Neural cell (in vitro differentiated cells): ENCODE measurements at regions not wholly inside any gene's neighbourhood (a gene's known extent, or its start where the extent isn't known, plus 50 kb on each side); places are given as distances from the start of the nearest gene placed in this dataset.

ENCODE experiments used
- H2AFZ ChIP-seq: fragments of 200-600, 300-800 bp; sonication (generic), shearing (Covaris generic); 2 replicates; pipeline ENCODE4 v1.6.0; 2014; ENCODE audit warnings: low read depth, mild to moderate bottlenecking, antibody characterized with exemption, low read length, moderate library complexity
- H3F3A ChIP-seq: fragments of 200-600 bp; shearing (Covaris generic); 2 replicates; pipeline ENCODE4 v1.6.1; 2016; ENCODE audit warnings: mild to moderate bottlenecking, moderate library complexity, mixed read lengths, antibody characterized with exemption, low read length; ENCODE audit not compliant: insufficient read depth, poor library complexity, severe bottlenecking
- H3K27ac ChIP-seq: fragments of 200-600, 300-800 bp; sonication (generic), shearing (Covaris generic); 2 replicates; pipeline ENCODE4 v1.5.1; 2014; ENCODE audit warnings: mild to moderate bottlenecking, low read length, moderate library complexity
- H3K27me3 ChIP-seq: fragments of 300-800, 200-600 bp; sonication (generic), shearing (Covaris generic); 2 replicates; pipeline ENCODE4 v1.6.0; 2014; ENCODE audit warnings: mild to moderate bottlenecking, low read depth, low read length, moderate library complexity; ENCODE audit not compliant: insufficient read depth
- H3K36me3 ChIP-seq: fragments of 300-800, 200-600 bp; sonication (generic), shearing (Covaris generic); 2 replicates; pipeline ENCODE4 v1.5.1; 2014; ENCODE audit warnings: mild to moderate bottlenecking, antibody characterized with exemption, low read length, moderate library complexity; ENCODE audit not compliant: insufficient read depth
- H3K4me2 ChIP-seq: fragments of 300-800, 200-600 bp; sonication (generic), shearing (Covaris generic); 2 replicates; pipeline ENCODE4 v1.6.0; 2014; ENCODE audit warnings: mild to moderate bottlenecking, low read length
- H3K4me3 ChIP-seq: fragments of 300-800, 200-600 bp; sonication (generic), shearing (Covaris generic); 2 replicates; pipeline ENCODE4 v1.5.1; 2014; ENCODE audit warnings: mild to moderate bottlenecking, low read length, moderate library complexity
- H3K79me2 ChIP-seq: fragments of 200-600 bp; shearing (Covaris generic); replicated peaks from 2 replicates; pipeline ENCODE4 v1.6.0; 2014; ENCODE audit warnings: mild to moderate bottlenecking, low read length, moderate library complexity; ENCODE audit not compliant: insufficient read depth
- H3K9ac ChIP-seq: fragments of 300-800, 200-600 bp; sonication (generic), shearing (Covaris generic); 2 replicates; pipeline ENCODE4 v1.6.1; 2016; ENCODE audit warnings: mild to moderate bottlenecking, low read length, mixed read lengths
- H3K9me2 ChIP-seq: fragments of 200-600 bp; shearing (Covaris generic); 2 replicates; pipeline ENCODE4 v1.6.1; 2016; ENCODE audit warnings: mild to moderate bottlenecking, low read length, mixed read lengths; ENCODE audit not compliant: insufficient read depth
- H3K9me3 ChIP-seq: fragments of 200-600, 300-800 bp; sonication (generic), shearing (Covaris generic); 2 replicates; pipeline ENCODE4 v1.6.1; 2016; ENCODE audit warnings: mild to moderate bottlenecking, mixed run types, low read length, moderate library complexity, mixed read lengths
- H4K20me1 ChIP-seq: fragments of 200-600 bp; shearing (Covaris generic); 2 replicates; pipeline ENCODE4 v1.6.1; 2016; ENCODE audit warnings: mild to moderate bottlenecking, mixed run types; ENCODE audit not compliant: insufficient read depth
- EP300 ChIP-seq: fragments of 450-650 bp; conservative IDR thresholded peaks from 2 replicates; pipeline ENCODE4 v1.6.1; 2014; ENCODE audit warnings: antibody characterized with exemption, mild to moderate bottlenecking, moderate library complexity; ENCODE audit not compliant: poor library complexity, severe bottlenecking
- EZH2 ChIP-seq: fragments of 200-600, 300-800 bp; shearing (Covaris generic), sonication (generic); IDR thresholded peaks from 2 replicates; pipeline ENCODE4 v1.6.1; 2014; ENCODE audit warnings: antibody characterized with exemption, low read length, borderline replicate concordance, mild to moderate bottlenecking; ENCODE audit not compliant: insufficient read depth, poor library complexity, severe bottlenecking
- MXI1 ChIP-seq: fragments of 450-650 bp; conservative IDR thresholded peaks from 2 replicates; pipeline ENCODE4 v1.6.1; 2014; ENCODE audit warnings: antibody characterized with exemption, mild to moderate bottlenecking; ENCODE audit not compliant: poor library complexity, severe bottlenecking
- POLR2AphosphoS5 ChIP-seq: IDR thresholded peaks from 2 replicates; pipeline ENCODE4 v1.6.1; 2012
- RAD21 ChIP-seq: fragments of 450-650 bp; conservative IDR thresholded peaks from 2 replicates; pipeline ENCODE4 v1.6.1; 2014; ENCODE audit warnings: antibody characterized with exemption, mild to moderate bottlenecking, moderate library complexity
- REST ChIP-seq: IDR thresholded peaks from 2 replicates; pipeline ENCODE4 v1.6.1; 2012; ENCODE audit warnings: borderline replicate concordance
- SMC3 ChIP-seq: fragments of 450-650 bp; conservative IDR thresholded peaks from 2 replicates; pipeline ENCODE4 v1.6.1; 2014; ENCODE audit warnings: antibody characterized with exemption, mild to moderate bottlenecking, moderate library complexity; ENCODE audit not compliant: poor library complexity
- TAF1 ChIP-seq: IDR thresholded peaks from 2 replicates; pipeline ENCODE4 v1.6.1; 2012; ENCODE audit warnings: low read depth
- TF ChIP-seq, protein P1 (sequence below): fragments of 450-650 bp; IDR thresholded peaks from 2 replicates; pipeline ENCODE4 v1.5.1; 2014; ENCODE audit warnings: antibody characterized with exemption, mild to moderate bottlenecking, moderate library complexity; ENCODE audit not compliant: poor library complexity, severe bottlenecking

DNA sequence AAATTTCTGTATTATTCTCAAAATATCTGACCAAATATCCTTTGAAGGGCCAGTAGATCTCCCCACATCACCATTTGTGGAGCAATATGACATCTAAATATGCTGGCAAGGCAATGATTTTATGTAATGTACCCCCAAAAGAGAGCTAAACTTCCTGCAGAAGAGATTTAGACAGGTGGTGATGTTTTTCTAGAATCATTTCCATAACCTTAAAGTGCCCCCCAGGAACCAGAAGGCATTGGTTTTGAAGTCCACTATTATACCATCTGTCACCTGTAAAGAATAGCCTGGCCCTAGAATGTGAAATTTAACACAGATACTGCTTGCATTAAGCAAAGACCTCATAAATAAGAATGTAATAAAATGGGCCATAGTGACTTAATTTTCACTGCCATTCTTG lies 77.9 kb upstream of the ABLIM1 start:
- Histone ChIP-seq H3K4me3 (no peak overlapping the region), H4K20me1 (no peaks in the 10 kb centered on the region), H3K27me3 (no peaks in the 10 kb centered on the region), H3K36me3 (no peaks in the 10 kb centered on the region), H3K9ac (no peak overlapping the region), H3F3A (no peaks in the 10 kb centered on the region), H3K9me3 (no peaks in the 10 kb centered on the region), H3K27ac (no peak overlapping the region), H3K9me2 (no peaks in the 10 kb centered on the region), H3K79me2 (no peaks in the 10 kb centered on the region), H2AFZ (no peak overlapping the region), H3K4me2 (no peak overlapping the region)
- TF ChIP-seq EZH2 (no peak), RAD21 (no peak), SMC3 (no peak), EP300 (no peak), MXI1 (no peak), REST (no peak), TAF1 (no peak), POLR2AphosphoS5 (no peak)
- TF ChIP-seq, protein P1, sequence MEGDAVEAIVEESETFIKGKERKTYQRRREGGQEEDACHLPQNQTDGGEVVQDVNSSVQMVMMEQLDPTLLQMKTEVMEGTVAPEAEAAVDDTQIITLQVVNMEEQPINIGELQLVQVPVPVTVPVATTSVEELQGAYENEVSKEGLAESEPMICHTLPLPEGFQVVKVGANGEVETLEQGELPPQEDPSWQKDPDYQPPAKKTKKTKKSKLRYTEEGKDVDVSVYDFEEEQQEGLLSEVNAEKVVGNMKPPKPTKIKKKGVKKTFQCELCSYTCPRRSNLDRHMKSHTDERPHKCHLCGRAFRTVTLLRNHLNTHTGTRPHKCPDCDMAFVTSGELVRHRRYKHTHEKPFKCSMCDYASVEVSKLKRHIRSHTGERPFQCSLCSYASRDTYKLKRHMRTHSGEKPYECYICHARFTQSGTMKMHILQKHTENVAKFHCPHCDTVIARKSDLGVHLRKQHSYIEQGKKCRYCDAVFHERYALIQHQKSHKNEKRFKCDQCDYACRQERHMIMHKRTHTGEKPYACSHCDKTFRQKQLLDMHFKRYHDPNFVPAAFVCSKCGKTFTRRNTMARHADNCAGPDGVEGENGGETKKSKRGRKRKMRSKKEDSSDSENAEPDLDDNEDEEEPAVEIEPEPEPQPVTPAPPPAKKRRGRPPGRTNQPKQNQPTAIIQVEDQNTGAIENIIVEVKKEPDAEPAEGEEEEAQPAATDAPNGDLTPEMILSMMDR, result no peak

DNA sequence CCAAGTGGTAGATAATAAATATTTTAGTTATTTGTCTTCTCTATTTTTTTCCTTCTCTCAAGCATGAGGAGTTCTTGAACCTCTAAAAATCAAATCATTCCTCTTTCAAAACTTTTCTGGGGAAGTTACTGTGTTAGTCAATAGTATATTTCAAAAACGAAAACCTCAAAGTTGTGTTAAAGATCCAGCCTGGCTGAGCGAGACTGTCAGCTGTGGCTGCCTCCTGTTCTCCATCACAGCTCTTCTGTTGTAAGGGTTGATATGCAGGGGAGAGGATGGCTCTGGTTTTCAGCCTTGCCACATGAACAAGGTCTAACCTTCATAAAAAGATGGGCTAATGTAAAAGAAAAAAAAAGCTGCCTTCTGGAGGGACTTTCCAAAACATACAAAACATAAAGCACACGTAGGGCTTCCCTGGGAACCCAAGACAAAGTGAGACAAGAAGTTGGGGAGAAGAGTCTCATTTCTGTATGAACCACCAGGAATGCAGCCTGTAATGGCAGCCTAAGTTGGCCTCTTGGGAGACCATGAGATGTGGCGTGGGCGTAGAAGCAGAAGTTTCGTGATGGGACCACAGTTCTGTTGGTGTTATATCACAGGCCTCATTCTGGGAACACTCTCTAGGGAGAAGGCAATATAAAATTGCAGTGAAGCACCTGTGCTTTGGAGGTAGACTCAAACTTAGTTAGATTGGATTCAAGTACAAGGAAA lies 77.9 kb upstream of the FHIP2A start:
- H4K20me1 ChIP-seq, result no peaks in the 10 kb centered on the region
- no peaks in the 10 kb centered on the region for H3F3A ChIP-seq
- H3K27me3 ChIP-seq, result no peaks in the 10 kb centered on the region
- H3K9me3 ChIP-seq, result no peaks in the 10 kb centered on the region
- H3K9ac ChIP-seq, result no peak overlapping the region
- no peaks in the 10 kb centered on the region for H3K36me3 ChIP-seq
- no peaks in the 10 kb centered on the region for H3K9me2 ChIP-seq
- H3K4me3 ChIP-seq, result no peak overlapping the region
- no peak overlapping the region for H3K4me2 ChIP-seq
- no peak overlapping the region for H2AFZ ChIP-seq
- TF ChIP-seq RAD21 (no peak), TAF1 (no peak), MXI1 (no peak), SMC3 (no peak), EZH2 (no peak), POLR2AphosphoS5 (no peak)
- TF ChIP-seq, protein P1, result no peak
- H3K27ac ChIP-seq, result no peak overlapping the region
- no peaks in the 10 kb centered on the region for H3K79me2 ChIP-seq
